Testis (tissue), 2 donors: ENCODE measurements at regions not wholly inside any gene's neighbourhood (a gene's known extent, or its start where the extent isn't known, plus 50 kb on each side); places are given as distances from the start of the nearest gene placed in this dataset.
A peak's percentile ranks its signal among the peaks of the same experiment; 100 is the strongest.

Experiments
- DNase-seq: peaks from one replicate; pipeline ENCODE4 v3.0.0-alpha.2; 2019
- H3K27ac ChIP-seq, 2 donors: fragments of 200-600 bp; sonication (generic); one replicate each; pipeline ENCODE4 v1.5.1; 2019
- H3K27me3 ChIP-seq: fragments of 200-600 bp; sonication (generic); one replicate; pipeline ENCODE4 v1.5.1; 2019
- H3K36me3 ChIP-seq: fragments of 200-600 bp; sonication (generic); one replicate; pipeline ENCODE4 v1.5.1; 2017; ENCODE audit warnings: low read depth; ENCODE audit errors: missing control alignments
- H3K4me1 ChIP-seq: fragments of 200-600 bp; sonication (generic); one replicate; pipeline ENCODE4 v1.5.1; 2019
- H3K4me3 ChIP-seq, 2 donors: fragments of 200-600 bp; sonication (generic); one replicate each; pipeline ENCODE4 v1.5.1; 2017 to 2019
- H3K9me3 ChIP-seq: fragments of 200-600 bp; sonication (generic); one replicate; pipeline ENCODE4 v1.5.1; 2017
- POLR2A ChIP-seq: fragments of 450-650 bp; IDR thresholded peaks from one replicate; pipeline ENCODE4 v1.6.1; 2017; ENCODE audit warnings: antibody characterized with exemption, mild to moderate bottlenecking, moderate library complexity
- WGBS, 2 donors: methylation state at CpG; one replicate each; pipeline ENCODE4 v1.1.5; 2018; 5-methylcytosine and 5-hydroxymethylcytosine counted together
- intact Hi-C: fragments of 100-400 bp; cut with DNase I; formaldehyde crosslinking; loops from one replicate; pipeline ENCODE4 v1.15.1; 2023; ENCODE audit warnings: low total_unique reads
- TF ChIP-seq, protein P1 (sequence below), 3 experiments: fragments of 450-650 bp in 2 of 3; fragments of 200-600 bp in 1 of 3; sonication (generic) in 1 of 3; IDR thresholded peaks; one replicate each; pipeline ENCODE4 v1.5.1; 2016 to 2019; ENCODE audit warnings: antibody characterized with exemption in 3 of 3, mild to moderate bottlenecking in 2 of 3, moderate library complexity in 1 of 3

- no peaks in the 10 kb centered on the region for H3K36me3 ChIP-seq
- intact Hi-C loops, result no loop called here
- TF ChIP-seq POLR2A, result no peak
- TF ChIP-seq, protein P1, sequence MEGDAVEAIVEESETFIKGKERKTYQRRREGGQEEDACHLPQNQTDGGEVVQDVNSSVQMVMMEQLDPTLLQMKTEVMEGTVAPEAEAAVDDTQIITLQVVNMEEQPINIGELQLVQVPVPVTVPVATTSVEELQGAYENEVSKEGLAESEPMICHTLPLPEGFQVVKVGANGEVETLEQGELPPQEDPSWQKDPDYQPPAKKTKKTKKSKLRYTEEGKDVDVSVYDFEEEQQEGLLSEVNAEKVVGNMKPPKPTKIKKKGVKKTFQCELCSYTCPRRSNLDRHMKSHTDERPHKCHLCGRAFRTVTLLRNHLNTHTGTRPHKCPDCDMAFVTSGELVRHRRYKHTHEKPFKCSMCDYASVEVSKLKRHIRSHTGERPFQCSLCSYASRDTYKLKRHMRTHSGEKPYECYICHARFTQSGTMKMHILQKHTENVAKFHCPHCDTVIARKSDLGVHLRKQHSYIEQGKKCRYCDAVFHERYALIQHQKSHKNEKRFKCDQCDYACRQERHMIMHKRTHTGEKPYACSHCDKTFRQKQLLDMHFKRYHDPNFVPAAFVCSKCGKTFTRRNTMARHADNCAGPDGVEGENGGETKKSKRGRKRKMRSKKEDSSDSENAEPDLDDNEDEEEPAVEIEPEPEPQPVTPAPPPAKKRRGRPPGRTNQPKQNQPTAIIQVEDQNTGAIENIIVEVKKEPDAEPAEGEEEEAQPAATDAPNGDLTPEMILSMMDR (IDR thresholded peaks at IDR 0.05), result no peak
- H3K4me3 ChIP-seq, result no peak overlapping the region
- H3K27ac ChIP-seq, result no peak overlapping the region
- DNase-seq, result no peak
- WGBS, 2 donors, result 91 to 93% methylated on average over 4 of the region's 4 CpGs
- H3K9me3 ChIP-seq, result no peaks in the 10 kb centered on the region
- peaks cover 4% of the 10 kb centered on the region for H3K4me1 ChIP-seq
- no peaks in the 10 kb centered on the region for H3K27me3 ChIP-seq
Observed at GRCh38 chr10:120975072-120975867, 124.1 kb downstream of the WDR11 start.

- no peaks in the 10 kb centered on the region for H3K9me3 ChIP-seq
- H3K4me1 ChIP-seq, result peaks cover 4% of the 10 kb centered on the region
- 78 to 82% methylated on average over 2 of the region's 2 CpGs for WGBS, 2 donors
- no peaks in the 10 kb centered on the region for H3K36me3 ChIP-seq
- H3K4me3 ChIP-seq, result no peak overlapping the region
- intact Hi-C loops, result no loop called here
- H3K27ac ChIP-seq, result no peak overlapping the region
- no peak for DNase-seq
- TF ChIP-seq, protein P1 (IDR thresholded peaks at IDR 0.05), result no peak
- H3K27me3 ChIP-seq, result no peaks in the 10 kb centered on the region
Observed at GRCh38 chr10:120975868-120976225, 124.7 kb downstream of the WDR11 start.

DNA sequence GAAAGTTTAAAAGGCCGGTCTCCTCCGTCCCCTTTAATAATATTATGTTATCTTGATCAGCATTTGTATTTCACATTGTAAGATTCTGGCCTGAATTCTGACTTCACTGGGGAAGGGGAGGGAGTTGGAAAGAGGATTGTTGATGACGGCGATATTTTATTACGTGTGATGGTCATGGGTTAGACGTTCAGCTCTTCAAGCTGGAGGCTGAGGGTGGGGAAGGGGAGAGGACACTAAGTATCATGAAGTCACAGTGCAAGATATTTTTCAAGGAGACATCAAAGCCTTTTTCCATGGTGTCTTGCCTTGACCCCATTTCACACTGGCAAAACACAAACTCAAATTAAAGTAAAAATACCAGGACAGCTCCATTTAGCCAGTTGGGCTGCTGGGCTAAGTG lies 126.7 kb downstream of the WDR11 start:
- Histone ChIP-seq H3K27me3 (no peaks in the 10 kb centered on the region), H3K36me3 (no peaks in the 10 kb centered on the region), H3K4me3 (no peak overlapping the region), H3K4me1 (peaks cover 4% of the 10 kb centered on the region), H3K27ac (no peak overlapping the region), H3K9me3 (no peaks in the 10 kb centered on the region)
- intact Hi-C loops, result no loop called here
- 68 to 71% methylated on average over 6 of the region's 6 CpGs for WGBS, 2 donors
- DNase-seq, result no peak
- TF ChIP-seq POLR2A, result no peak
- TF ChIP-seq, protein P1 (IDR thresholded peaks at IDR 0.05), result no peak

GRCh38 chr10:120978589-120979252 lies 127.6 kb downstream of the WDR11 start:
- Histone ChIP-seq H3K4me3 (peak overlapping the region in 1 of 2 donors; percentile 39), H3K27ac (no peak overlapping the region), H3K36me3 (no peaks in the 10 kb centered on the region), H3K27me3 (no peaks in the 10 kb centered on the region), H3K4me1 (peaks cover 4% of the 10 kb centered on the region), H3K9me3 (no peaks in the 10 kb centered on the region)
- intact Hi-C loops, result no loop called here
- TF ChIP-seq, protein P1 (IDR thresholded peaks at IDR 0.05), result no peak
- no peak for TF ChIP-seq POLR2A
- WGBS, 2 donors, result 10% methylated on average over 15 of the region's 15 CpGs
- DNase-seq, result no peak
